ENCODE measurements at regions not wholly inside any gene's neighbourhood (a gene's known extent, or its start where the extent isn't known, plus 50 kb on each side); places are given as distances from the start of the nearest gene placed in this dataset.
"Not testable (repeated sequence)": the region's sequence is repeated elsewhere in the genome, so short reads cannot be mapped to it uniquely, and the experiment has no call there.

- FAIRE-seq: no peak
These were observed 917.6 kb downstream of the EPHA3 start for GRCh38 chr3:90025019-90025418.

- no peak for FAIRE-seq
These were observed 919.0 kb downstream of the EPHA3 start for GRCh38 chr3:90026406-90026805.

GRCh38 chr3:90031121-90031520 lies 923.7 kb downstream of the EPHA3 start:
- no peak for FAIRE-seq

GRCh38 chr3:90032980-90033641 lies 925.7 kb downstream of the EPHA3 start:
- FAIRE-seq: no peak

GRCh38 chr3:90034038-90034437 lies 926.6 kb downstream of the EPHA3 start:
- no peak for FAIRE-seq

GRCh38 chr3:90035643-90036042 lies 928.2 kb downstream of the EPHA3 start:
- FAIRE-seq: no peak

- no peak for FAIRE-seq
These were observed 929.6 kb downstream of the EPHA3 start for GRCh38 chr3:90036939-90037469.

- FAIRE-seq: no peak
These were observed 932.6 kb downstream of the EPHA3 start for GRCh38 chr3:90039994-90040393.

GRCh38 chr3:90040554-90040953 lies 933.1 kb downstream of the EPHA3 start:
- no peak for FAIRE-seq

GRCh38 chr3:90041995-90042394 lies 934.6 kb downstream of the EPHA3 start:
- FAIRE-seq: no peak

- no peak for FAIRE-seq
These were observed 935.9 kb downstream of the EPHA3 start for GRCh38 chr3:90043287-90043686.

GRCh38 chr3:90044084-90044816 lies 936.8 kb downstream of the EPHA3 start:
- FAIRE-seq: peak; percentile 25

- FAIRE-seq: no peak
These were observed 945.1 kb downstream of the EPHA3 start for GRCh38 chr3:90052425-90052950.

- no peak for FAIRE-seq
These were observed 946.9 kb downstream of the EPHA3 start for GRCh38 chr3:90054311-90054710.

- FAIRE-seq: no peak
These were observed 948.2 kb downstream of the EPHA3 start for GRCh38 chr3:90055666-90056065.

- no peak for FAIRE-seq
These were observed 949.0 kb downstream of the EPHA3 start for GRCh38 chr3:90056281-90057032.

GRCh38 chr3:90062016-90062415 lies 954.6 kb downstream of the EPHA3 start:
- no peak for FAIRE-seq

GRCh38 chr3:90062631-90063200 lies 955.3 kb downstream of the EPHA3 start:
- FAIRE-seq: no peak

- FAIRE-seq: no peak
These were observed 961.4 kb downstream of the EPHA3 start for GRCh38 chr3:90068783-90069182.

GRCh38 chr3:90069748-90070147 lies 962.3 kb downstream of the EPHA3 start:
- no peak for FAIRE-seq

GRCh38 chr3:90076136-90076535 lies 968.7 kb downstream of the EPHA3 start:
- FAIRE-seq: no peak

GRCh38 chr3:90080988-90081387 lies 973.6 kb downstream of the EPHA3 start:
- FAIRE-seq: no peak

- not testable (repeated sequence) for FAIRE-seq
These were observed 978.9 kb downstream of the EPHA3 start for GRCh38 chr3:90086297-90086696.

Measured in TTC549 (cell line).